Pancreas (tissue), 10 donors: ENCODE measurements at regions not wholly inside any gene's neighbourhood (a gene's known extent, or its start where the extent isn't known, plus 50 kb on each side); places are given as distances from the start of the nearest gene placed in this dataset.
A peak's percentile ranks its signal among the peaks of the same experiment; 100 is the strongest.

Source experiments
- ATAC-seq, 4 donors: fragments of 200-7000 bp; cut with Tn5 transposase; one replicate each; pipeline versions ENCODE4 v1.8.0 to v1.9.1; 2020; ENCODE audit warnings: mild to moderate bottlenecking in 4 of 4, moderate library complexity in 4 of 4
- DNase-seq, 6 donors: peaks; one replicate each; pipeline ENCODE4 v3.0.0-alpha.2; 2020
- FAIRE-seq: peaks from 2 replicates; lab custom pipeline; 2012; peaks lifted over from hg19 to GRCh38; lab: Jason Lieb, UNC
- H3K27ac ChIP-seq, 4 donors: fragments of 200-600 bp; sonication (generic); 1 replicate in 3 of 4; 2 replicates in 1 of 4; pipeline versions ENCODE4 v1.5.0 to v1.8.0; 2020
- H3K27me3 ChIP-seq, 4 donors: fragments of 200-600 bp; one replicate each; pipeline ENCODE4 v1.8.0; 2021
- H3K36me3 ChIP-seq, 3 donors: fragments of 200-600 bp; sonication (generic) in 1 of 3; one replicate each; pipeline versions ENCODE4 v1.5.0 to v1.8.0; 2020 to 2021
- H3K4me1 ChIP-seq, 3 donors: fragments of 200-600 bp; one replicate each; pipeline ENCODE4 v1.8.0; 2021
- H3K4me3 ChIP-seq, 4 donors: fragments of 200-600 bp; sonication (generic) in 2 of 4; one replicate each; pipeline versions ENCODE4 v1.5.0 to v1.8.0; 2020 to 2021
- H3K9me3 ChIP-seq, 4 donors: fragments of 200-600 bp; one replicate each; pipeline ENCODE4 v1.8.0; 2021
- WGBS, 2 donors: extraction: QIAGEN DNeasy Blood & Tissue Kit; methylation state at CpG; one replicate each; pipeline ENCODE4 v1.1.7; 2013; 5-methylcytosine and 5-hydroxymethylcytosine counted together
- intact Hi-C, 3 donors: fragments of 100-400 bp; cut with DNase I; formaldehyde crosslinking; loops; one replicate each; pipeline versions ENCODE4 v1.11.1 to v1.14.2; 2022
- TF ChIP-seq, protein P1 (sequence below), 4 donors: fragments of 200-600 bp; sonication (generic) in 3 of 4; IDR thresholded peaks; one replicate each; pipeline versions ENCODE4 v1.5.0 to v1.8.0; 2021; ENCODE audit warnings: antibody characterized with exemption in 4 of 4
- donor health status: healthy with polysubstance abuse.
- donor health status: DM: no; HTN: no; CAD: no; lungs with moderate emphysema.
- donor health status: DM: no; HTN: no; CAD: no.
- donor health status: control.
- donor health status: control.
- donor health status: Bipolar disorder and iron deficiency.
- donor health status: DM: yes; HTN: yes; CAD: no.
- donor health status: DM: no; HTN: no; CAD: no.
- donor health status: DM: no; HTN: no; CAD: no.
- donor health status: DM: yes; HTN: yes; CAD: no.

DNA sequence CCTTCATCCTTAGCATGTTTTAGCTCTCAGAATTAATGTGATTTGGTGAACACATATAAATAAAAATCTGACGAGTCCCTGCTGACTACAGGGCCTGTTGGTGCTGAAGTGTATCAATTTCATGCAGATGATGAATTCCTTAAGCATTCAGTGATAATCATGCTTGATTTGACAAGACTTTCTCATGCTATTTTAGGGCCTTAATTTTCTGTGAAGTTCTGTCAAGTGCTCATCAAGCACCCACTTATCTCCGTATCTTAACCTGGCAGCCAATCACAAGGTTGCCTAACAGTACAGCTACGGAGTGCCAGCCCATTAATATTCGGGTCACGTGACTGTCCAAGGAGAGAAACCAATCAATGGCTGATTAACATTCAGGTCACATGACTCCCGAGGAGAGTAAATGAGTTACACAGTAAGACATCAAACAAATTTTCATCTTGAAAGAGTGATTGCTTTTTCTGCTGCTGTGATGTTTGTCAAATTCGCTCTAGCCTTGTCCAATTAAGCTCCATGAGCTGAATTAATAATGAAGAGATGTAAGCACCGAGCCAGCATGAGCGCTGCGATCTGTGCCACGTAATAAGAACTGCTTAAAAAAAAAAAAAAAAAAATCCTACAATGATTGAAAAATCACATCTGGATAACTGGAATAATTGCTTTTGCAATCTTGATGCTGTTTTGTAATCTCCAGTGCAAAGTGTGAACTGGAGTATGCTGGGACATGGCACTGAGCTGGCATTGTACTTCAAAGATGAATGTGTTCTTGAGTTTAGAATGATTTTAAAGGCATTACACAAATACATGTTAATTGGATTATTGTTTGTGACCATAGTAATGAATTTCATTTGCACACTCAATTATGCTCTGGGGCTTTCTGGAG, 104.3 kb upstream of the SPATA31D4 start:
- 59 to 68% methylated on average over 11 of the region's 11 CpGs for WGBS, 2 donors
- no peak for DNase-seq
- Histone ChIP-seq H3K4me1 (no peaks in the 10 kb centered on the region), H3K9me3 (no peaks in the 10 kb centered on the region), H3K4me3 (no peak overlapping the region), H3K36me3 (no peaks in the 10 kb centered on the region), H3K27me3 (no peaks in the 10 kb centered on the region), H3K27ac (no peak overlapping the region)
- no peak for FAIRE-seq
- TF ChIP-seq, protein P1, sequence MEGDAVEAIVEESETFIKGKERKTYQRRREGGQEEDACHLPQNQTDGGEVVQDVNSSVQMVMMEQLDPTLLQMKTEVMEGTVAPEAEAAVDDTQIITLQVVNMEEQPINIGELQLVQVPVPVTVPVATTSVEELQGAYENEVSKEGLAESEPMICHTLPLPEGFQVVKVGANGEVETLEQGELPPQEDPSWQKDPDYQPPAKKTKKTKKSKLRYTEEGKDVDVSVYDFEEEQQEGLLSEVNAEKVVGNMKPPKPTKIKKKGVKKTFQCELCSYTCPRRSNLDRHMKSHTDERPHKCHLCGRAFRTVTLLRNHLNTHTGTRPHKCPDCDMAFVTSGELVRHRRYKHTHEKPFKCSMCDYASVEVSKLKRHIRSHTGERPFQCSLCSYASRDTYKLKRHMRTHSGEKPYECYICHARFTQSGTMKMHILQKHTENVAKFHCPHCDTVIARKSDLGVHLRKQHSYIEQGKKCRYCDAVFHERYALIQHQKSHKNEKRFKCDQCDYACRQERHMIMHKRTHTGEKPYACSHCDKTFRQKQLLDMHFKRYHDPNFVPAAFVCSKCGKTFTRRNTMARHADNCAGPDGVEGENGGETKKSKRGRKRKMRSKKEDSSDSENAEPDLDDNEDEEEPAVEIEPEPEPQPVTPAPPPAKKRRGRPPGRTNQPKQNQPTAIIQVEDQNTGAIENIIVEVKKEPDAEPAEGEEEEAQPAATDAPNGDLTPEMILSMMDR (IDR thresholded peaks at IDR 0.05) = no peak
- ATAC-seq = no peak
- intact Hi-C loops = no loop called here

DNA sequence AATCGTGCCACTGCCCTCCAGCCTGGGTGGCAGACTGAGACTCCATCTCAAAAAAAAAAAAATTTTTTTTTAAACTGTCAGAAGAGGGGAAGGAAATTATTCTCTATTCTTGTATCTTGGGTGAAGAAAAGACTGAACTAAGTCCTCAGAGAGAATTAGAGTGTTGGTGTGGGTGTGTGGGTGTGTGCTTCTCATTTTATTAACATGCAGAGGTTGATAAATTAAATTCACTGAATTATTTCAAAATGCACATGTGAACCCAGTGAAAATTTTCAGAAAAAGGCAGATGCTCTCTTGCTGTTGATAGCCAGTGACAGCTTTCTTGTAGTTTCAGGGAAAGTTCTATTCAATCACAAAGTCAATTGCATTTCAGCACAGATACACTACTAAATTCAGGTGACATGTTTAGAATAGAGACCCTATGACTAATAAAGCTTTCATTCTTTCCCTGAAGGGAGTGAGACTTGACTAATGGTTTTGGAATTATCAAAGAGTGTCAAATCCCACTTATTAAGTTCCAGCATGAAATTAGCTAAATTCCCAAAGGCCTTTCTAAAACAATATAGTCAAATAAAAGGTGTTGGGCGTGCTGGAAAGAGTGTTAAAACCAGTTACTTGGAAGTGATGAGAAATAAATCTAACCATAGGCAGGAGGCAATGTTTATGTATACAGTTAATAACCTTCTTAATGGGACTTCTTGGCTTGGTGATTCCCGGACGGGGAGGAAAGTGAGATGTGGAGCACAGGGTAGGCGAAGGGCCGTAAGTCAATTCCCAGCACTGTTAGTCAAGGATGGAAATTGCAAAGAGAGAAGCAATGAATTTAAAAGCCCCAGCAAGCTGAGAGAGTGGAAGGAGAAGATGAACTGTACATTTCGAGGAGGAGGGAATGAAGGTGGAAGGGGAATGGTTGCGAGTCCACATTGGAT, 103.2 kb upstream of the SPATA31D4 start:
- 90 to 94% methylated on average over 8 of the region's 8 CpGs for WGBS, 2 donors

DNA sequence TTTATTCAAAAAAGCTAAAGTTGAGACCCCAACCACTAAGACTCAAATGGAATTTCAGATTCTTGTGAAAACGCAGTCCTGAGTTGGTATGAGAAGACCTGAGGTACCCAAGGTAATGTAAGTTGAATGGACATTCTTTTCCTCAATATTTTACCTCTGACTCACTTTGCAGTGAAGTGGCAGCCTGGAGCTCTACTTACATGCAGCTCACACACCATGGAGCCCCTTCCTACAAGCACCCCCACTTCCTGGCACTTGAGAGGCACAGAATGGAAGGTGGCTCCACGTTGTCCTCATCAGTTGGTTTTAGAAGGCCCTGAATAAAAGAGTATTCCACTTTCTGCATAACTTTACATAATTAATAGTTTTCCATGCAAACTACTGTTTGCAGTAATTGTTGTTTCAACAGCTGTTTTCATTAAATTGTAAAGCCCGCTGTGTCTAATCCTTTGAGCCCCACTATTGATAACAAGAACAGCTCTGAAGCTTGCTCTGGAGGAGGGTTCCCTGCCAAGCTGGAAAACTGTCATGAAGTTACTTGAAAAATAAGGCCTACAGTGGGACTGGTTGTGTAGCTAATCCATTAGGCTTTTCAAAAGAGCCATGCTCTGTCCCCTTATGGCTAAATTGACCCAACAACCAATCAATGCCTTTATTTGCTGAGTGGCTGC, 102.2 kb upstream of the SPATA31D4 start:
- ATAC-seq (no peak), DNase-seq (no peak), FAIRE-seq (no peak)
- Histone ChIP-seq H3K27ac (no peak overlapping the region), H3K4me3 (no peak overlapping the region), H3K9me3 (no peaks in the 10 kb centered on the region), H3K36me3 (no peaks in the 10 kb centered on the region), H3K27me3 (no peaks in the 10 kb centered on the region), H3K4me1 (no peaks in the 10 kb centered on the region)
- TF ChIP-seq, protein P1 (IDR thresholded peaks at IDR 0.05) = no peak
- intact Hi-C loops = no loop called here
- 87 to 90% methylated on average over 3 of the region's 3 CpGs for WGBS, 2 donors

More for the DNA sequence above, 103.2 kb upstream of the SPATA31D4 start:
- intact Hi-C loops = no loop called here
- Histone ChIP-seq H3K4me3 (no peak overlapping the region), H3K9me3 (no peaks in the 10 kb centered on the region), H3K4me1 (no peaks in the 10 kb centered on the region), H3K36me3 (no peaks in the 10 kb centered on the region), H3K27me3 (no peaks in the 10 kb centered on the region), H3K27ac (no peak overlapping the region)
- FAIRE-seq = no peak
- ATAC-seq = no peak
- no peak for DNase-seq
- TF ChIP-seq, protein P1 (IDR thresholded peaks at IDR 0.05) = no peak

DNA sequence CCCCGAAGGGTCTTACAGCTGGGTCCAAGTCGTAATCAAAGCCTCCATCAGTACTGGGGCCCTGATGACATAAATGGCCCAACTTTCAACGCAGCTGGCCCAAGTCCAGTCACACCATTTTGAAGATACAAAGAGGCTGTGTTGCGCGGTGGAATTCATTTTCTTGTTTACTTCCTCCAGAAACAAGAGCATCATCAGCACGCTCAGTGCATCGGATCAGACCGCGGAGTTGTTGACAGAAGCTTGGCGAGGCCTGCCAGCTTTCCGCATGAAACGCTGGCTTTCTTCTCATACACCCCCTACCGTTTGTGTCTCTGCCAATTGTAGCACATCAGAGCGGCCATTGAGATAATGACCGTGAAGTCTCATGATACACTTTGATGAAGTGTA, 101.7 kb upstream of the SPATA31D4 start:
- no peaks in the 10 kb centered on the region for H3K4me1 ChIP-seq
- H3K36me3 ChIP-seq = no peaks in the 10 kb centered on the region
- H3K4me3 ChIP-seq = no peak overlapping the region
- no peak overlapping the region for H3K27ac ChIP-seq
- H3K9me3 ChIP-seq = no peaks in the 10 kb centered on the region
- DNase-seq (peak in 1 of 6 donors; percentile 4), FAIRE-seq (no peak), ATAC-seq (no peak)
- intact Hi-C loops = no loop called here
- H3K27me3 ChIP-seq = no peaks in the 10 kb centered on the region
- TF ChIP-seq, protein P1 (IDR thresholded peaks at IDR 0.05) = no peak
- WGBS, 2 donors = 72 to 79% methylated on average over 15 of the region's 15 CpGs
